C4-2B (cell line): ENCODE measurements at regions not wholly inside any gene's neighbourhood (a gene's known extent, or its start where the extent isn't known, plus 50 kb on each side); places are given as distances from the start of the nearest gene placed in this dataset.

ENCODE experiments used
- ZFX ChIP-seq: fragments of 450-650 bp; IDR thresholded peaks from 2 replicates; pipeline ENCODE4 v1.6.1; 2017
- TF ChIP-seq, protein P1 (sequence below): fragments of 450-650 bp; conservative IDR thresholded peaks from 2 replicates; pipeline ENCODE4 v1.5.1; 2017; ENCODE audit warnings: mild to moderate bottlenecking

DNA sequence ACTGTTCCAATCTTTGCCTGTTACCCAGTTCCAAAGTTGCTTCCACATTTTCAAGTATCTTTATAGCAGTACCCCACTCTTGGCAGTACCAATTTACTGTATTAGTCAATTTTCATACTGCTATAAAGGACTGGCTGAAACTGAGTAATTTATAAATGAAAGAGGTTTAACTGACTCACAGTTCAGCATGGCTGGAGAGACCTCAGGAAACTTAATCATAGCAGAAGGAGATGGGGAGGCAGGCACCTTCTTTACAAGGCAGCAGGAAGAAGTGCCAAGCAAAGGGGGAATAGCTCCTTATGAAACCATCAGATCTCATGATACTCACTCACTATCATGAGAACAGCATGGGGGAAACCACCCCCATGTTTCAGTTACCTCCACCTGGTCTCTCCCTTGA, 215.0 kb downstream of the SNAPC1 start:
- TF ChIP-seq, protein P1, sequence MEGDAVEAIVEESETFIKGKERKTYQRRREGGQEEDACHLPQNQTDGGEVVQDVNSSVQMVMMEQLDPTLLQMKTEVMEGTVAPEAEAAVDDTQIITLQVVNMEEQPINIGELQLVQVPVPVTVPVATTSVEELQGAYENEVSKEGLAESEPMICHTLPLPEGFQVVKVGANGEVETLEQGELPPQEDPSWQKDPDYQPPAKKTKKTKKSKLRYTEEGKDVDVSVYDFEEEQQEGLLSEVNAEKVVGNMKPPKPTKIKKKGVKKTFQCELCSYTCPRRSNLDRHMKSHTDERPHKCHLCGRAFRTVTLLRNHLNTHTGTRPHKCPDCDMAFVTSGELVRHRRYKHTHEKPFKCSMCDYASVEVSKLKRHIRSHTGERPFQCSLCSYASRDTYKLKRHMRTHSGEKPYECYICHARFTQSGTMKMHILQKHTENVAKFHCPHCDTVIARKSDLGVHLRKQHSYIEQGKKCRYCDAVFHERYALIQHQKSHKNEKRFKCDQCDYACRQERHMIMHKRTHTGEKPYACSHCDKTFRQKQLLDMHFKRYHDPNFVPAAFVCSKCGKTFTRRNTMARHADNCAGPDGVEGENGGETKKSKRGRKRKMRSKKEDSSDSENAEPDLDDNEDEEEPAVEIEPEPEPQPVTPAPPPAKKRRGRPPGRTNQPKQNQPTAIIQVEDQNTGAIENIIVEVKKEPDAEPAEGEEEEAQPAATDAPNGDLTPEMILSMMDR = no peak
- no peak for TF ChIP-seq ZFX
